ENCODE measurements at regions not wholly inside any gene's neighbourhood (a gene's known extent, or its start where the extent isn't known, plus 50 kb on each side); places are given as distances from the start of the nearest gene placed in this dataset.

- TF ChIP-seq CTCF (IDR thresholded peaks at IDR 0.05) (no peak), ZFX (IDR thresholded peaks at IDR 0.05; ENCODE audit: borderline replicate concordance) (no peak)
These were observed 397.3 kb downstream of the SOX11 start for GRCh38 chr2:6089474-6089873.

Data from 22Rv1 (cell line).